ENCODE measurements at regions not wholly inside any gene's neighbourhood (a gene's known extent, or its start where the extent isn't known, plus 50 kb on each side); places are given as distances from the start of the nearest gene placed in this dataset.

DNA sequence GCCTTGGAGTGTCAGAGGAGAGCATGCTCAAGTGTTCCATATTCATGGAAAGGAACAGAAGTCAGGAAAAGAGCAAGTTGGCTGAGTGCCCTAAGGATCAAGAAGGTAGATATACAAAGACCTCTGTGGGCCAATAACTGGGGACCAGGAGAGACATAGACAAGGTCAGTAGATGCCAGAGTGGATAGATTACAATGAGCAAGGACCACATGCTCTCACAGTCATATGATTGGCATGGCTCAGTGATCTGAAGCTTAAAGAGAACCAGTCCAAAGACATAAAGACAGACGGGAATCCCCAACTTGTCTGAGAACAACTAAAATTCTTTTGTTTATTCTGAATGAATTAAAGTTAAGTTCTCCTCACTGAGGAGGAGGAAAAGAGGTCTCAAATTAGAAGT, 289.7 kb downstream of the HS3ST1 start:
- DNase-seq (ENCODE audit: low spot score): no peak
- Histone ChIP-seq H3K9ac (ENCODE audit: low read depth in 1 of 2, low read length in 2 of 2) (no peak overlapping the region), H3K36me3 (ENCODE audit: control insufficient read depth in 4 of 4, insufficient read depth in 3 of 4, low read depth in 1 of 4, low read length in 3 of 4) (no peaks in the 10 kb centered on the region), H3K9me3 (ENCODE audit: control insufficient read depth in 4 of 4, low read length in 3 of 4) (no peaks in the 10 kb centered on the region), H3K4me1 (ENCODE audit: control insufficient read depth in 4 of 4, insufficient read depth in 4 of 4, low read length in 3 of 4) (no peaks in the 10 kb centered on the region), H3K27ac (ENCODE audit: low read depth in 1 of 2, low read length in 2 of 2) (no peak overlapping the region), H3K4me3 (ENCODE audit: low read depth in 1 of 3, low read length in 3 of 3) (no peak overlapping the region), H3K27me3 (ENCODE audit: control insufficient read depth in 4 of 4, insufficient read depth in 4 of 4, low read length in 3 of 4) (no peaks in the 10 kb centered on the region)
- TF ChIP-seq, protein P1, sequence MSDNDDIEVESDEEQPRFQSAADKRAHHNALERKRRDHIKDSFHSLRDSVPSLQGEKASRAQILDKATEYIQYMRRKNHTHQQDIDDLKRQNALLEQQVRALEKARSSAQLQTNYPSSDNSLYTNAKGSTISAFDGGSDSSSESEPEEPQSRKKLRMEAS (IDR thresholded peaks at IDR 0.05): no peak
- TF ChIP-seq, protein P2, sequence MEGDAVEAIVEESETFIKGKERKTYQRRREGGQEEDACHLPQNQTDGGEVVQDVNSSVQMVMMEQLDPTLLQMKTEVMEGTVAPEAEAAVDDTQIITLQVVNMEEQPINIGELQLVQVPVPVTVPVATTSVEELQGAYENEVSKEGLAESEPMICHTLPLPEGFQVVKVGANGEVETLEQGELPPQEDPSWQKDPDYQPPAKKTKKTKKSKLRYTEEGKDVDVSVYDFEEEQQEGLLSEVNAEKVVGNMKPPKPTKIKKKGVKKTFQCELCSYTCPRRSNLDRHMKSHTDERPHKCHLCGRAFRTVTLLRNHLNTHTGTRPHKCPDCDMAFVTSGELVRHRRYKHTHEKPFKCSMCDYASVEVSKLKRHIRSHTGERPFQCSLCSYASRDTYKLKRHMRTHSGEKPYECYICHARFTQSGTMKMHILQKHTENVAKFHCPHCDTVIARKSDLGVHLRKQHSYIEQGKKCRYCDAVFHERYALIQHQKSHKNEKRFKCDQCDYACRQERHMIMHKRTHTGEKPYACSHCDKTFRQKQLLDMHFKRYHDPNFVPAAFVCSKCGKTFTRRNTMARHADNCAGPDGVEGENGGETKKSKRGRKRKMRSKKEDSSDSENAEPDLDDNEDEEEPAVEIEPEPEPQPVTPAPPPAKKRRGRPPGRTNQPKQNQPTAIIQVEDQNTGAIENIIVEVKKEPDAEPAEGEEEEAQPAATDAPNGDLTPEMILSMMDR (IDR thresholded peaks at IDR 0.05; ENCODE audit: low read depth, low read length, missing input control): no peak
- TF ChIP-seq GABPA (IDR thresholded peaks at IDR 0.05 in 1 of 2, conservative IDR thresholded peaks at IDR 0.05 in 1 of 2) (no peak), JUND (IDR thresholded peaks at IDR 0.05) (no peak)
- WGBS: 83% methylated on average over 1 of the region's 1 CpG

GRCh38 chr4:11134705-11135104, 294.0 kb downstream of the HS3ST1 start:
- TF ChIP-seq NR2F2 (IDR thresholded peaks at IDR 0.05): no peak
- no peak for TF ChIP-seq RXRA (IDR thresholded peaks at IDR 0.05)
- TF ChIP-seq, protein P3, sequence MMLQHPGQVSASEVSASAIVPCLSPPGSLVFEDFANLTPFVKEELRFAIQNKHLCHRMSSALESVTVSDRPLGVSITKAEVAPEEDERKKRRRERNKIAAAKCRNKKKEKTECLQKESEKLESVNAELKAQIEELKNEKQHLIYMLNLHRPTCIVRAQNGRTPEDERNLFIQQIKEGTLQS (IDR thresholded peaks at IDR 0.05): no peak
- TF ChIP-seq JUND (IDR thresholded peaks at IDR 0.05): no peak
- TF ChIP-seq, protein P4, sequence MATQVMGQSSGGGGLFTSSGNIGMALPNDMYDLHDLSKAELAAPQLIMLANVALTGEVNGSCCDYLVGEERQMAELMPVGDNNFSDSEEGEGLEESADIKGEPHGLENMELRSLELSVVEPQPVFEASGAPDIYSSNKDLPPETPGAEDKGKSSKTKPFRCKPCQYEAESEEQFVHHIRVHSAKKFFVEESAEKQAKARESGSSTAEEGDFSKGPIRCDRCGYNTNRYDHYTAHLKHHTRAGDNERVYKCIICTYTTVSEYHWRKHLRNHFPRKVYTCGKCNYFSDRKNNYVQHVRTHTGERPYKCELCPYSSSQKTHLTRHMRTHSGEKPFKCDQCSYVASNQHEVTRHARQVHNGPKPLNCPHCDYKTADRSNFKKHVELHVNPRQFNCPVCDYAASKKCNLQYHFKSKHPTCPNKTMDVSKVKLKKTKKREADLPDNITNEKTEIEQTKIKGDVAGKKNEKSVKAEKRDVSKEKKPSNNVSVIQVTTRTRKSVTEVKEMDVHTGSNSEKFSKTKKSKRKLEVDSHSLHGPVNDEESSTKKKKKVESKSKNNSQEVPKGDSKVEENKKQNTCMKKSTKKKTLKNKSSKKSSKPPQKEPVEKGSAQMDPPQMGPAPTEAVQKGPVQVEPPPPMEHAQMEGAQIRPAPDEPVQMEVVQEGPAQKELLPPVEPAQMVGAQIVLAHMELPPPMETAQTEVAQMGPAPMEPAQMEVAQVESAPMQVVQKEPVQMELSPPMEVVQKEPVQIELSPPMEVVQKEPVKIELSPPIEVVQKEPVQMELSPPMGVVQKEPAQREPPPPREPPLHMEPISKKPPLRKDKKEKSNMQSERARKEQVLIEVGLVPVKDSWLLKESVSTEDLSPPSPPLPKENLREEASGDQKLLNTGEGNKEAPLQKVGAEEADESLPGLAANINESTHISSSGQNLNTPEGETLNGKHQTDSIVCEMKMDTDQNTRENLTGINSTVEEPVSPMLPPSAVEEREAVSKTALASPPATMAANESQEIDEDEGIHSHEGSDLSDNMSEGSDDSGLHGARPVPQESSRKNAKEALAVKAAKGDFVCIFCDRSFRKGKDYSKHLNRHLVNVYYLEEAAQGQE (IDR thresholded peaks at IDR 0.05): no peak
- no peak for TF ChIP-seq YY1 (IDR thresholded peaks at IDR 0.05)
- no peak for TF ChIP-seq TAF1 (conservative IDR thresholded peaks at IDR 0.05)
- no peak for TF ChIP-seq HNF4A (conservative IDR thresholded peaks at IDR 0.05)
- TF ChIP-seq, protein P2 (IDR thresholded peaks at IDR 0.05; ENCODE audit: low read depth, low read length, missing input control): no peak
- no peak for TF ChIP-seq FOXA1 (IDR thresholded peaks at IDR 0.05)
- TF ChIP-seq HNF4G (IDR thresholded peaks at IDR 0.05): no peak
- TF ChIP-seq GABPA (IDR thresholded peaks at IDR 0.05 in 1 of 2, conservative IDR thresholded peaks at IDR 0.05 in 1 of 2): no peak
- no peak for TF ChIP-seq EGR1 (IDR thresholded peaks at IDR 0.05; ENCODE audit: low read depth in 2 of 2)
- TF ChIP-seq FOXA2 (IDR thresholded peaks at IDR 0.05): no peak
- no peak for TF ChIP-seq SP1 (IDR thresholded peaks at IDR 0.05)
- TF ChIP-seq, protein P1 (IDR thresholded peaks at IDR 0.05): no peak
- TF ChIP-seq ZBTB33 (IDR thresholded peaks at IDR 0.05): no peak
- Histone ChIP-seq H3K4me3 (ENCODE audit: low read depth in 1 of 3, low read length in 3 of 3) (no peak overlapping the region), H3K27me3 (ENCODE audit: control insufficient read depth in 4 of 4, insufficient read depth in 4 of 4, low read length in 3 of 4) (no peaks in the 10 kb centered on the region), H3K27ac (ENCODE audit: low read depth in 1 of 2, low read length in 2 of 2) (no peak overlapping the region), H3K4me1 (ENCODE audit: control insufficient read depth in 4 of 4, insufficient read depth in 4 of 4, low read length in 3 of 4) (no peaks in the 10 kb centered on the region), H3K36me3 (ENCODE audit: control insufficient read depth in 4 of 4, insufficient read depth in 3 of 4, low read depth in 1 of 4, low read length in 3 of 4) (no peaks in the 10 kb centered on the region), H3K9ac (ENCODE audit: low read depth in 1 of 2, low read length in 2 of 2) (no peak overlapping the region), H3K9me3 (ENCODE audit: control insufficient read depth in 4 of 4, low read length in 3 of 4) (no peaks in the 10 kb centered on the region)
- DNase-seq (ENCODE audit: low spot score): no peak

Measured in liver (tissue), 8 donors.